Lower leg skin (tissue), 3 donors: ENCODE measurements at regions not wholly inside any gene's neighbourhood (a gene's known extent, or its start where the extent isn't known, plus 50 kb on each side); places are given as distances from the start of the nearest gene placed in this dataset.

Source experiments
- CTCF ChIP-seq, 3 donors: fragments of 450-650 bp; IDR thresholded peaks; one replicate each; pipeline ENCODE4 v1.5.1; 2016; ENCODE audit warnings: antibody characterized with exemption in 3 of 3, mild to moderate bottlenecking in 3 of 3, moderate library complexity in 2 of 3
- POLR2A ChIP-seq, 2 donors: fragments of 450-650 bp; IDR thresholded peaks; one replicate each; pipeline ENCODE4 v1.6.1; 2016 to 2017; ENCODE audit warnings: antibody characterized with exemption in 2 of 2, mild to moderate bottlenecking in 1 of 2, moderate library complexity in 1 of 2

GRCh38 chr14:97413966-97414717 is 617.0 kb downstream of the VRK1 start:
- TF ChIP-seq CTCF (IDR thresholded peaks at IDR 0.05) (no peak), POLR2A (IDR thresholded peaks at IDR 0.05) (no peak)
